GM19468 (cell line): ENCODE measurements at regions not wholly inside any gene's neighbourhood (a gene's known extent, or its start where the extent isn't known, plus 50 kb on each side); places are given as distances from the start of the nearest gene placed in this dataset.

Experiments used
- ATAC-seq: cut with Tn5 transposase; IDR thresholded peaks from one replicate; pipeline ENCODE4 v1.9.1; 2021; ENCODE audit warnings: mild to moderate bottlenecking, moderate library complexity, moderate number of reproducible peaks; ENCODE audit not compliant: unreplicated experiment; ENCODE audit errors: extremely low read depth

GRCh38 chr3:3745693-3746092 lies 53.5 kb upstream of the LRRN1 start:
- ATAC-seq, result no peak

- ATAC-seq, result no peak
Measured at GRCh38 chr3:3744826-3745225, 54.4 kb upstream of the LRRN1 start.

GRCh38 chr3:3743754-3744153 lies 55.5 kb upstream of the LRRN1 start:
- ATAC-seq, result no peak

- no peak for ATAC-seq
Measured at GRCh38 chr3:3740061-3740460, 59.2 kb upstream of the LRRN1 start.

GRCh38 chr3:3739330-3740060 lies 59.7 kb upstream of the LRRN1 start:
- no peak for ATAC-seq

GRCh38 chr3:3737531-3737930 lies 61.7 kb upstream of the LRRN1 start:
- ATAC-seq, result no peak

- no peak for ATAC-seq
Measured at GRCh38 chr3:3735919-3736318, 63.3 kb upstream of the LRRN1 start.

GRCh38 chr3:3734881-3735280 lies 64.3 kb upstream of the LRRN1 start:
- ATAC-seq, result no peak

- no peak for ATAC-seq
Measured at GRCh38 chr3:3729261-3729660, 70.0 kb upstream of the LRRN1 start.

GRCh38 chr3:3726549-3726948 lies 72.7 kb upstream of the LRRN1 start:
- no peak for ATAC-seq

- no peak for ATAC-seq
Measured at GRCh38 chr3:3714572-3714971, 84.7 kb upstream of the LRRN1 start.

- ATAC-seq, result no peak
Measured at GRCh38 chr3:3712971-3713370, 86.3 kb upstream of the LRRN1 start.

GRCh38 chr3:3708769-3709115 lies 90.5 kb upstream of the LRRN1 start:
- no peak for ATAC-seq

GRCh38 chr3:3707858-3708768 lies 91.1 kb upstream of the LRRN1 start:
- no peak for ATAC-seq

- ATAC-seq, result no peak
Measured at GRCh38 chr3:3705090-3705775, 94.0 kb upstream of the LRRN1 start.

GRCh38 chr3:3701949-3702348 lies 97.3 kb upstream of the LRRN1 start:
- ATAC-seq, result no peak

GRCh38 chr3:3699816-3700633 lies 99.2 kb upstream of the LRRN1 start:
- no peak for ATAC-seq

- ATAC-seq, result no peak
Measured at GRCh38 chr3:3699407-3699806, 99.8 kb upstream of the LRRN1 start.

GRCh38 chr3:3696345-3696744 lies 102.9 kb upstream of the LRRN1 start:
- no peak for ATAC-seq

GRCh38 chr3:3693593-3693992 lies 105.6 kb upstream of the LRRN1 start:
- ATAC-seq, result no peak
